ENCODE measurements at regions not wholly inside any gene's neighbourhood (a gene's known extent, or its start where the extent isn't known, plus 50 kb on each side); places are given as distances from the start of the nearest gene placed in this dataset.

- no peak for DNase-seq (ENCODE audit: low spot score)
- Mint-ChIP-seq H3K4me1 (ENCODE audit: unreplicated experiment) (no peaks in the 10 kb centered on the region), H3K9me3 (ENCODE audit: unreplicated experiment) (no peaks in the 10 kb centered on the region), H3K4me3 (ENCODE audit: unreplicated experiment) (no peak overlapping the region), H3K27me3 (ENCODE audit: unreplicated experiment) (peaks cover 1% of the 10 kb centered on the region), H3K36me3 (ENCODE audit: low read depth, unreplicated experiment) (no peaks in the 10 kb centered on the region), H3K27ac (ENCODE audit: unreplicated experiment) (no peak overlapping the region)
- no peak for TF ChIP-seq CTCF (IDR thresholded peaks at IDR 0.05; ENCODE audit: unreplicated experiment)
Measured at GRCh38 chr16:11432856-11433395, 87.7 kb downstream of the RMI2 start.

- H3K4me3 Mint-ChIP-seq (ENCODE audit: unreplicated experiment), result no peak overlapping the region
- DNase-seq (ENCODE audit: low spot score), result no peak
- no peaks in the 10 kb centered on the region for H3K4me1 Mint-ChIP-seq (ENCODE audit: unreplicated experiment)
- H3K36me3 Mint-ChIP-seq (ENCODE audit: low read depth, unreplicated experiment), result no peaks in the 10 kb centered on the region
- peaks cover 5% of the 10 kb centered on the region for H3K9me3 Mint-ChIP-seq (ENCODE audit: unreplicated experiment)
- no peak overlapping the region for H3K27ac Mint-ChIP-seq (ENCODE audit: unreplicated experiment)
- peaks cover 1% of the 10 kb centered on the region for H3K27me3 Mint-ChIP-seq (ENCODE audit: unreplicated experiment)
- no peak for TF ChIP-seq CTCF (IDR thresholded peaks at IDR 0.05; ENCODE audit: unreplicated experiment)
Measured at GRCh38 chr16:11435576-11435975, 90.3 kb downstream of the RMI2 start.

- H3K27me3 Mint-ChIP-seq (ENCODE audit: unreplicated experiment), result no peaks in the 10 kb centered on the region
- no peak for DNase-seq (ENCODE audit: low spot score)
- no peak for TF ChIP-seq CTCF (IDR thresholded peaks at IDR 0.05; ENCODE audit: unreplicated experiment)
- H3K4me3 Mint-ChIP-seq (ENCODE audit: unreplicated experiment), result no peak overlapping the region
- peaks cover 5% of the 10 kb centered on the region for H3K9me3 Mint-ChIP-seq (ENCODE audit: unreplicated experiment)
- no peak overlapping the region for H3K27ac Mint-ChIP-seq (ENCODE audit: unreplicated experiment)
- no peaks in the 10 kb centered on the region for H3K4me1 Mint-ChIP-seq (ENCODE audit: unreplicated experiment)
- no peaks in the 10 kb centered on the region for H3K36me3 Mint-ChIP-seq (ENCODE audit: low read depth, unreplicated experiment)
Measured at GRCh38 chr16:11437069-11437468, 91.8 kb downstream of the RMI2 start.

GRCh38 chr16:11439790-11440656 lies 94.8 kb downstream of the RMI2 start:
- no peaks in the 10 kb centered on the region for H3K4me1 Mint-ChIP-seq (ENCODE audit: unreplicated experiment)
- peaks cover 5% of the 10 kb centered on the region for H3K9me3 Mint-ChIP-seq (ENCODE audit: unreplicated experiment)
- H3K27me3 Mint-ChIP-seq (ENCODE audit: unreplicated experiment), result no peaks in the 10 kb centered on the region
- H3K4me3 Mint-ChIP-seq (ENCODE audit: unreplicated experiment), result no peak overlapping the region
- no peak for DNase-seq (ENCODE audit: low spot score)
- H3K36me3 Mint-ChIP-seq (ENCODE audit: low read depth, unreplicated experiment), result no peaks in the 10 kb centered on the region
- H3K27ac Mint-ChIP-seq (ENCODE audit: unreplicated experiment), result no peak overlapping the region
- no peak for TF ChIP-seq CTCF (IDR thresholded peaks at IDR 0.05; ENCODE audit: unreplicated experiment)

- no peak for DNase-seq (ENCODE audit: low spot score)
- Mint-ChIP-seq H3K36me3 (ENCODE audit: low read depth, unreplicated experiment) (no peaks in the 10 kb centered on the region), H3K27me3 (ENCODE audit: unreplicated experiment) (no peaks in the 10 kb centered on the region), H3K4me3 (ENCODE audit: unreplicated experiment) (no peak overlapping the region), H3K27ac (ENCODE audit: unreplicated experiment) (no peak overlapping the region), H3K4me1 (ENCODE audit: unreplicated experiment) (peaks cover 2% of the 10 kb centered on the region), H3K9me3 (ENCODE audit: unreplicated experiment) (peaks cover 5% of the 10 kb centered on the region)
- no peak for TF ChIP-seq CTCF (IDR thresholded peaks at IDR 0.05; ENCODE audit: unreplicated experiment)
Measured at GRCh38 chr16:11440657-11441012, 95.4 kb downstream of the RMI2 start.
